IMR-90 (cell line): ENCODE measurements at regions not wholly inside any gene's neighbourhood (a gene's known extent, or its start where the extent isn't known, plus 50 kb on each side); places are given as distances from the start of the nearest gene placed in this dataset.

Experiments
- ATAC-seq: fragments of 200-7000 bp; cut with Tn5 transposase; 2 replicates; pipeline ENCODE4 v1.9.1; 2020; ENCODE audit warnings: low read depth, mild to moderate bottlenecking, moderate library complexity
- BruUV-seq: library from RNA; stranded (reverse); fragments of 400-500 nt; replicated peaks from 2 replicates; lab custom pipeline; 2021; lab: Mats Ljungman, UMichigan
- CTCF ChIA-PET: fragments of 300-600 bp; formaldehyde crosslinking; extraction: SDS; loops from one replicate; lab custom pipeline; 2021; ENCODE audit warnings: antibody characterized with exemption; lab: Yijun Ruan, JAX
- POLR2A ChIA-PET: fragments of 300-600 bp; sonication (Branson Sonifier 250); formaldehyde crosslinking; loops from one replicate; lab custom pipeline; 2022; ENCODE audit warnings: antibody characterized with exemption; ENCODE audit not compliant: unreplicated experiment; lab: Charles Lee
- DNase-seq: peaks from one replicate; pipeline ENCODE4 v3.0.0; 2013
- H2AFZ ChIP-seq: replicated peaks from 2 replicates; pipeline ENCODE3; 2013; ENCODE audit warnings: low read length, mild to moderate bottlenecking; ENCODE audit not compliant: poor library complexity
- H2AK5ac ChIP-seq: 2 replicates; pipeline ENCODE4 v1.6.1; 2013; ENCODE audit warnings: low read depth, low read length, inconsistent platforms
- H2AK9ac ChIP-seq: replicated peaks from 2 replicates; pipeline ENCODE3; 2013; ENCODE audit warnings: mild to moderate bottlenecking, low read depth, low read length, moderate library complexity; ENCODE audit not compliant: poor library complexity
- H2BK120ac ChIP-seq: 2 replicates; pipeline ENCODE4 v1.6.1; 2013; ENCODE audit warnings: low read depth, low read length, inconsistent platforms
- H2BK15ac ChIP-seq: 3 replicates; pipeline ENCODE4 v1.6.1; 2013; ENCODE audit warnings: low read depth, low read length, inconsistent platforms
- H2BK20ac ChIP-seq: 2 replicates; pipeline ENCODE4 v1.6.1; 2013; ENCODE audit warnings: low read depth, mild to moderate bottlenecking, inconsistent platforms, low read length, moderate library complexity
- H2BK5ac ChIP-seq: 2 replicates; pipeline ENCODE4 v1.6.1; 2013; ENCODE audit warnings: mild to moderate bottlenecking, low read depth, low read length, inconsistent platforms; ENCODE audit not compliant: poor library complexity, severe bottlenecking
- H3K14ac ChIP-seq: replicated peaks from 2 replicates; pipeline ENCODE4 v1.6.1; 2013; ENCODE audit warnings: low read depth, low read length, inconsistent platforms
- H3K18ac ChIP-seq: 2 replicates; pipeline ENCODE4 v1.6.1; 2013; ENCODE audit warnings: low read depth, low read length, control low read depth
- H3K23ac ChIP-seq: 2 replicates; pipeline ENCODE4 v1.6.1; 2013; ENCODE audit warnings: low read depth, low read length, inconsistent platforms
- H3K27ac ChIP-seq: 2 replicates; pipeline ENCODE4 v1.5.1; 2013; ENCODE audit warnings: mild to moderate bottlenecking, control low read depth, low read length; ENCODE audit not compliant: insufficient read depth
- H3K27me3 ChIP-seq: 2 replicates; pipeline ENCODE4 v1.6.1; 2013; ENCODE audit warnings: low read length; ENCODE audit not compliant: control insufficient read depth, insufficient read depth
- H3K36me3 ChIP-seq: 2 replicates; pipeline ENCODE4 v1.6.1; 2013; ENCODE audit warnings: low read length, mixed read lengths; ENCODE audit not compliant: control insufficient read depth, insufficient read depth
- H3K4ac ChIP-seq: 2 replicates; pipeline ENCODE4 v1.6.1; 2013; ENCODE audit warnings: low read depth, low read length, inconsistent platforms
- H3K4me1 ChIP-seq: 2 replicates; pipeline ENCODE4 v1.6.1; 2013; ENCODE audit warnings: low read length, mixed read lengths; ENCODE audit not compliant: control insufficient read depth, insufficient read depth
- H3K4me2 ChIP-seq: 2 replicates; pipeline ENCODE4 v1.6.1; 2013; ENCODE audit warnings: low read depth, mild to moderate bottlenecking, control low read depth, low read length, moderate library complexity
- H3K4me3 ChIP-seq: 2 replicates; pipeline ENCODE4 v1.5.1; 2013; ENCODE audit warnings: low read depth, mild to moderate bottlenecking, control low read depth, low read length, moderate library complexity; ENCODE audit not compliant: insufficient read depth
- H3K56ac ChIP-seq: 2 replicates; pipeline ENCODE4 v1.6.1; 2013; ENCODE audit warnings: low read length, inconsistent platforms; ENCODE audit not compliant: insufficient read depth; ENCODE audit errors: extremely low read depth
- H3K79me1 ChIP-seq, 2 experiments: 2 replicates each; pipeline ENCODE4 v1.6.1; 2013; ENCODE audit warnings: low read length in 2 of 2, inconsistent platforms in 1 of 2, low read depth in 1 of 2
- H3K9ac ChIP-seq: 2 replicates; pipeline ENCODE4 v1.6.1; 2013; ENCODE audit warnings: low read depth, low read length, control low read depth
- H3K9me1 ChIP-seq: 2 replicates; pipeline ENCODE4 v1.6.1; 2013; ENCODE audit warnings: low read length, inconsistent platforms; ENCODE audit not compliant: insufficient read depth
- H3K9me3 ChIP-seq: 2 replicates; pipeline ENCODE4 v1.6.1; 2013; ENCODE audit warnings: low read length; ENCODE audit not compliant: control insufficient read depth, insufficient read depth
- H4K20me1 ChIP-seq: 2 replicates; pipeline ENCODE4 v1.6.1; 2013; ENCODE audit warnings: low read length, inconsistent platforms; ENCODE audit not compliant: insufficient read depth
- H4K5ac ChIP-seq: 2 replicates; pipeline ENCODE4 v1.6.1; 2013; ENCODE audit warnings: mild to moderate bottlenecking, low read depth, low read length, control low read depth
- H4K8ac ChIP-seq, 2 experiments: 2 replicates each; pipeline ENCODE4 v1.6.1; 2013; ENCODE audit warnings: low read depth in 2 of 2, low read length in 2 of 2, control low read depth in 1 of 2, inconsistent platforms in 1 of 2
- H4K91ac ChIP-seq: 2 replicates; pipeline ENCODE4 v1.6.1; 2013; ENCODE audit warnings: low read depth, low read length, inconsistent platforms; ENCODE audit not compliant: insufficient read depth
- CEBPB ChIP-seq: IDR thresholded peaks from 2 replicates; pipeline ENCODE4 v1.6.1; 2012; ENCODE audit warnings: low read depth, low read length, improper control_type of control experiment
- CHD1 ChIP-seq: IDR thresholded peaks from 2 replicates; pipeline ENCODE4 v1.6.1; 2012; ENCODE audit warnings: low read depth, low read length, improper control_type of control experiment
- FOS ChIP-seq: fragments of 150-350 bp; IDR thresholded peaks from 2 replicates; pipeline ENCODE4 v1.6.1; 2016; ENCODE audit warnings: low read depth, low read length
- MAFK ChIP-seq: IDR thresholded peaks from 2 replicates; pipeline ENCODE4 v1.6.1; 2012; ENCODE audit warnings: low read depth, low read length, improper control_type of control experiment
- MAZ ChIP-seq: IDR thresholded peaks from 2 replicates; pipeline ENCODE4 v1.6.1; 2012; ENCODE audit warnings: low read depth, mild to moderate bottlenecking, low read length, improper control_type of control experiment, moderate library complexity, borderline replicate concordance
- MXI1 ChIP-seq: IDR thresholded peaks from 2 replicates; pipeline ENCODE4 v1.6.1; 2012; ENCODE audit warnings: low read depth, mild to moderate bottlenecking, low read length, moderate library complexity, borderline replicate concordance
- NFE2L2 ChIP-seq: fragments of 150-350 bp; IDR thresholded peaks from 2 replicates; pipeline ENCODE4 v1.6.1; 2016; ENCODE audit warnings: low read depth, mild to moderate bottlenecking, low read length
- POLR2A ChIP-seq: IDR thresholded peaks from 2 replicates; pipeline ENCODE4 v1.6.1; 2012; ENCODE audit warnings: mild to moderate bottlenecking, low read depth, low read length
- RAD21 ChIP-seq: IDR thresholded peaks from 2 replicates; pipeline ENCODE4 v1.6.1; 2012; ENCODE audit warnings: low read length, improper control_type of control experiment
- RCOR1 ChIP-seq: IDR thresholded peaks from 2 replicates; pipeline ENCODE4 v1.6.1; 2012; ENCODE audit warnings: mild to moderate bottlenecking, low read length, improper control_type of control experiment; ENCODE audit not compliant: insufficient replicate concordance
- RFX5 ChIP-seq: IDR thresholded peaks from 2 replicates; pipeline ENCODE4 v1.8.0; 2012; ENCODE audit warnings: low read depth, mild to moderate bottlenecking, low read length, moderate library complexity
- SMC3 ChIP-seq: fragments of 150-350 bp; IDR thresholded peaks from 2 replicates; pipeline ENCODE4 v1.6.1; 2016; ENCODE audit warnings: low read depth, mild to moderate bottlenecking, antibody characterized with exemption, low read length, moderate library complexity
- WGBS, 2 experiments: methylation state at CpG; one replicate each; pipeline versions ENCODE4 v1.1.5 to v1.1.7; 2013; ENCODE audit warnings: missing lambda C conversion rate in 2 of 2; ENCODE audit not compliant: insufficient read length in 1 of 2; ENCODE audit errors: extremely low coverage in 2 of 2; 5-methylcytosine and 5-hydroxymethylcytosine counted together
- dilution Hi-C: fragments of 300-500 bp; cut with HindIII; formaldehyde crosslinking; loops from one replicate; pipeline ENCODE4 v1.14.3; 2018; ENCODE audit warnings: low sequenced_read_pairs; ENCODE audit not compliant: unreplicated experiment
- in situ Hi-C: fragments of 300-500 bp; cut with MboI; formaldehyde crosslinking; loops from 3 replicates; pipeline ENCODE4 v1.14.3; 2019; ENCODE audit warnings: low sequenced_read_pairs, inconsistent platforms, mixed read lengths
- intact Hi-C: fragments of 100-400 bp; cut with micrococcal nuclease; formaldehyde crosslinking; loops from 2 replicates; pipeline ENCODE4 v1.10.0; 2022
- TF ChIP-seq, protein P1 (sequence below): fragments of 150-350 bp; IDR thresholded peaks from 2 replicates; pipeline ENCODE4 v1.6.1; 2016; ENCODE audit warnings: low read depth, mild to moderate bottlenecking, low read length, moderate library complexity, borderline replicate concordance

DNA sequence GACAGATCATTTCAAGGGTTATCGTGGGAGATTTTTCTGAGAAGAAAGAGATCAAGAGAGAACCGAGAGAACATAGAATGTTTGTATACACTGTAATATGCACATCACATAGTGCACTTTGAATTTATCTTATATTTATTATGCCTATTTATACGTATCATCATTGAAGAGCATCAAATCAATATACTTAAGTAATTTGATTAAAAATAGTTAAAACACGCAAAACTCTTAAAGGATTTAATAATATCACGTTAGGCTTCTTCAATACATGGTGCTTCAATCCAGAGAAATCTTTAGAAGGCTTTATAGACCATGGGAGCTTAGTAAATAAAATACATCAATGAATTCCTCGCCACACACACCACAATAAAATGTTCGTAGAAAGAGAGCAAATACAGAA, 139.5 kb upstream of the C11orf58 start:
- H3K4ac ChIP-seq: no peak overlapping the region
- no peak overlapping the region for H3K9ac ChIP-seq
- no peak overlapping the region for H2BK5ac ChIP-seq
- no peak overlapping the region for H2BK15ac ChIP-seq
- peaks cover 6 to 27% of the 10 kb centered on the region in 2 experiments for H3K79me1 ChIP-seq
- BruUV-seq: no TSS peak
- TF ChIP-seq, protein P1, sequence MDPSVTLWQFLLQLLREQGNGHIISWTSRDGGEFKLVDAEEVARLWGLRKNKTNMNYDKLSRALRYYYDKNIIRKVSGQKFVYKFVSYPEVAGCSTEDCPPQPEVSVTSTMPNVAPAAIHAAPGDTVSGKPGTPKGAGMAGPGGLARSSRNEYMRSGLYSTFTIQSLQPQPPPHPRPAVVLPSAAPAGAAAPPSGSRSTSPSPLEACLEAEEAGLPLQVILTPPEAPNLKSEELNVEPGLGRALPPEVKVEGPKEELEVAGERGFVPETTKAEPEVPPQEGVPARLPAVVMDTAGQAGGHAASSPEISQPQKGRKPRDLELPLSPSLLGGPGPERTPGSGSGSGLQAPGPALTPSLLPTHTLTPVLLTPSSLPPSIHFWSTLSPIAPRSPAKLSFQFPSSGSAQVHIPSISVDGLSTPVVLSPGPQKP: no peak
- TF ChIP-seq RAD21: no peak
- TF ChIP-seq MAZ: no peak
- no peak for TF ChIP-seq FOS
- no peak for TF ChIP-seq MXI1
- no peak for TF ChIP-seq RFX5
- TF ChIP-seq CHD1: no peak
- no peak for TF ChIP-seq CEBPB
- TF ChIP-seq NFE2L2: no peak
- no peak for TF ChIP-seq MAFK
- no peak for TF ChIP-seq SMC3
- no peak for TF ChIP-seq RCOR1
- no peak for TF ChIP-seq POLR2A
- H4K5ac ChIP-seq: no peak overlapping the region
- dilution Hi-C loops (no loop called here), intact Hi-C loops (no loop called here), in situ Hi-C loops (no loop called here)
- H3K4me2 ChIP-seq: no peak overlapping the region
- no peak for ATAC-seq
- H4K91ac ChIP-seq: no peak overlapping the region
- no peak overlapping the region for H2AK9ac ChIP-seq
- H3K9me3 ChIP-seq: no peaks in the 10 kb centered on the region
- H3K27me3 ChIP-seq: no peaks in the 10 kb centered on the region
- CTCF ChIA-PET: no interaction called here
- peaks cover 9% of the 10 kb centered on the region for H3K4me1 ChIP-seq
- no peak overlapping the region for H3K23ac ChIP-seq
- no peak overlapping the region for H3K4me3 ChIP-seq
- POLR2A ChIA-PET: no interaction called here
- WGBS, 2 experiments: 100% methylated on average over 1 of the region's 7 CpGs; no CpG with 5 or more reads in 1 of the 2 experiments
- H2AFZ ChIP-seq: no peak overlapping the region
- H3K56ac ChIP-seq: no peak overlapping the region
- H3K14ac ChIP-seq: no peak overlapping the region
- no peak overlapping the region for H3K27ac ChIP-seq
- H3K36me3 ChIP-seq: no peaks in the 10 kb centered on the region
- peaks cover 6% of the 10 kb centered on the region; the same call in 1 of the 2 replicates for H3K9me1 ChIP-seq
- H4K20me1 ChIP-seq: peaks cover 4% of the 10 kb centered on the region; the same call in 1 of the 2 replicates
- H4K8ac ChIP-seq: no peak overlapping the region
- H2BK20ac ChIP-seq: no peak overlapping the region
- no peak overlapping the region for H2BK120ac ChIP-seq
- H2AK5ac ChIP-seq: no peak overlapping the region
- DNase-seq: no peak
- H3K18ac ChIP-seq: no peak overlapping the region
